HUDEP-2 (cell line): ENCODE measurements at regions not wholly inside any gene's neighbourhood (a gene's known extent, or its start where the extent isn't known, plus 50 kb on each side); places are given as distances from the start of the nearest gene placed in this dataset.

ENCODE experiments used
- DNase-seq, 76 experiments: peaks; one replicate each; lab custom pipeline; 2025; ENCODE audit not compliant: unreplicated experiment in 76 of 76; lab: John Stamatoyannopoulos, UW

GRCh38 chr11:92775003-92775676 is 194.3 kb upstream of the MTNR1B start:
- DNase-seq = no peak

- no peak for DNase-seq
Measured at GRCh38 chr11:92776676-92777075, 192.8 kb upstream of the MTNR1B start.

- DNase-seq = no peak
Measured at GRCh38 chr11:92779746-92780145, 189.7 kb upstream of the MTNR1B start.

DNA sequence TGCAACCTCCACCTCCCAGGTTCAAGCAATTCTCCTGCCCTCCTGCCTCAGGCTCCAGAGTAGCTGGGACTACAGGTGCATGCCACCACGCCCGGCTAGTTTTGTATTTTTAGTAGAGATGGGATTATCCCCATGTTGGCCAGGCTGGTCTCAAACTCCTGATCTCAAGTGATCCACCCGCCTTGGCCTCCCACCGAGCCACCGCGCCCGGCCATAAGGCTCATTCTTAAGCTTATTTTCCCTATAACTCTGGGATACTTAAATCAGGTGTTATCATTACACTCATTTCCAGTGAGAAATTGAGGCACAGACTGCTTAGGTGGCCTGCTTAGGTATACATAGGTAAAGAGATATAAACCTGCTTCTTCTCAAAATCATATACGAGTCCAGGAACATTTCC is 188.3 kb upstream of the MTNR1B start:
- no peak for DNase-seq

GRCh38 chr11:92782806-92783205 is 186.6 kb upstream of the MTNR1B start:
- DNase-seq = no peak

- DNase-seq = no peak
Measured at GRCh38 chr11:92784331-92784730, 185.1 kb upstream of the MTNR1B start.

DNA sequence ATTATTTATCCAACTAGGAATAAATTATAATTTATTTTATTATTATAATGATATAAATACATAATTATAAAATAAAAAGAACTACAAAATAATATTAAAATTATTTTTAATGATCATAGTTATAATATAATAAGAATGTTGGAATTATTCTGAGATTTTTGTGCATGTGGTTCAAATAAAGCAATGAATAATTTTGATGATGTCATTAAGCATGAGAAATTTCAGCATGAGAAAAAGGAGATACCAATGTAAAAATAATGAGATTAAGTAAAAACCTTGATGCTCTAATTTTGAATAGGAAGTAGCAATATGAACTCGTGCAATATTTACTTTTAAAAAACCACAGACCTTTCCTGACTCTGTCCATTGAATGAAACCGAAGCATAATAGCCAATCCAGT is 181.8 kb upstream of the MTNR1B start:
- no peak for DNase-seq

- DNase-seq = no peak
Measured at GRCh38 chr11:92789761-92790160, 179.7 kb upstream of the MTNR1B start.

DNA sequence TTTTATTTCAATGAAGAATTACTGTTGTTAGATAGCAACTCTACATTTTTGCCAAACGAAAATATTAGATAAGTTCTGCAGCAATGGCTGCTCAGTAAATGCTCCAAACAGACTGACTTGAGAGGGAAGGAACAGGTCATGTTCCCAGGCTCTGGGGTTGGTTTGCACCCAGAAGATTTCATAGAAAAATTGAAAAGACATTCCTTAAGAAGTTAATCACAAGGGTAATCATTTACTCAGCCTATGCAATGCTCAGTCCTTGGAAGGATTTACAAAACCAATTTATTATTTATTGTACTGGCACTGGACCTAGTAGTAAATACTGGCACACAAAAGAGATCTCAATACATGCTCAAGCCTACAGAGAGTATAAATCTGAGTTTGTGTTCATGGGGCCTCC is 179.1 kb upstream of the MTNR1B start:
- DNase-seq = no peak

DNA sequence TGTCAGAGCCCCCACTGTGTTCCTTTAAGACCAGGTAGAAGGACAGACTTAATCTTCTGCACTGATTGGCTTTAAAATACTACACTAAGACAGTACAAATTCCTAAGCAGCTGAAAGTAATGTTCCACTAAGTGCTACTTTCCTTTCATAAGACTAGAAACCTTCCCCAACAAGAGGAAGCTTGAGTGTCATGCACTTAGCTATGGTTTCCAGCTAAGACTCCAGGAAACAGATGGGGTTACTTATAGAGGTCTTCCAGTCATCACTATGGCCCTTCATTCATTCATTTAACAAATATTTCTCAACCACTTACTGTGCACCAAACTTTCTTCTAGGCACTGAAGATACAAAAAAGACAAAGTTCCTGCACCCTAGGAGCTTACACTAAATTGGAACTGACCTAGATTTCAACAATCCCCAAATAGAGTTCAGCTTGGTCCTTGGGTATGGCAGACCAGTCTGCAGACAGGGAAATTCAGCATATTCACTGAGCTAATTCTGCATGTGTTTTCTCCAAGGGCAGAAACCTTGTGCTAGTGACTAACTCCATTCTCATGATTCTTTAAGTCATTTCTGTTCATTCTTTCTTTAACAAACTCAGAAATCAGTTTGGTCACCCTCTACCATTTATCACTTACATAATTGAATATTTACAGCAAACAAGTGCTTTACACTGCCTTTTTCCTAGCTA is 178.4 kb upstream of the MTNR1B start:
- no peak for DNase-seq

DNA sequence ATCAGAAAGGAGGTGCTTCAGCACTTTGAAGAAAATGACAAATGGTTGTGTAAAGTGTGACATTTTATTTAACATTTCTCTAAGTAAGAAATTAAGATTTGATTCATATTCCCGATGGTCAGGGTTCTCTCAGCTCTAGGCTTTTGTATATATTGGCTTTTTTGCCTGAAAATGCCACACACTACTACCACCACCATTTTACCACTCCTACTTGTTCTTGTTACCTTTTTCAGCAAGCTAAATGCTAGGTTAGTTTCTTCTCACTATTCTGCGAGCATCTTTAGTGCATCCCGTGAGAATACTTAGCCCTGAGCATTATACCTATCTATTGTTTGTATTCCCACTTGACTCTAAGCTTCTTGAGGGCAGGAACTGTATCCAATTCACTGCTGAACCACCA is 177.6 kb upstream of the MTNR1B start:
- no peak for DNase-seq

- no peak for DNase-seq
Measured at GRCh38 chr11:92793189-92793588, 176.3 kb upstream of the MTNR1B start.

- DNase-seq = no peak
Measured at GRCh38 chr11:92794783-92795182, 174.7 kb upstream of the MTNR1B start.

- no peak for DNase-seq
Measured at GRCh38 chr11:92796744-92797143, 172.7 kb upstream of the MTNR1B start.

DNA sequence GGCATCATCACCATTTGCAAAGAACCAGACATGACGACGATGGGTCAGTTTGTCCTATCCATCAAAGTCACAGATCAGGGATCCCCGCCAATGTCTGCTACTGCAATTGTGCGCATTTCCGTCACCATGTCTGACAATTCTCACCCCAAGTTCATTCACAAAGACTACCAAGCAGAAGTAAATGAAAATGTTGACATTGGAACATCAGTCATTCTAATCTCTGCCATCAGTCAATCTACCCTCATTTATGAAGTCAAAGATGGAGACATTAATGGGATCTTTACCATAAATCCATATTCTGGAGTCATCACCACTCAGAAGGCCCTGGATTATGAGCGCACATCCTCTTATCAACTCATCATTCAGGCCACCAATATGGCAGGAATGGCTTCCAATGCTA is 171.6 kb upstream of the MTNR1B start:
- DNase-seq = no peak

- DNase-seq = no peak
Measured at GRCh38 chr11:92801685-92802084, 167.8 kb upstream of the MTNR1B start.

GRCh38 chr11:92802644-92803043 is 166.8 kb upstream of the MTNR1B start:
- DNase-seq = no peak

GRCh38 chr11:92803391-92803790 is 166.1 kb upstream of the MTNR1B start:
- DNase-seq = no peak

DNA sequence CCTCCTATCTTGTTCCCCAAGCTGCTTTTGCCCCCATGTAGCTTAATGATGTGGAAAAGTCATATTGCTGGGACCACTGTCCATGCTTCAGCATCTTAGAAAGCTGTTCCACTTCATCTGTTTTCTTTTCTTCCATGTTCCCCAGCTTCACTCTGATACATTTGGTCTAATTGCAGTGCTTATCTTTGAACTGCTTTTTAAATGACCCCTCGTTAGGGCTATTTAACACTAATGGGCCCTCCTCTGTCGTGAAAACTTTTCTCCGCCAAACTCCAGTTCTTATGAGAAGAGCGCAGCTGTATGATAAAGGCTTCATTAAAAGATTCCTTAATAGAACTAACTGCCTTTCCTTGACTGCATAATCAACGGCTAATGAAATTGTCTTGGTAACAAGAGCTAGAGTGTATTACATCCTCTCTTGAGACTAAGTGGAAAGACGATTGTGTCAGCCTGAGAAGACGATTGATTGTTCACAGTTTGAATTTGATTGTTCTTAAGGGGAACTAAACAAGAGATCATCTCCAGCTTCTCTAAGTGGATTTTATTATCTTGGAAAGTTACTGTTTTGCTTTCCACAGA is 165.0 kb upstream of the MTNR1B start:
- no peak for DNase-seq

GRCh38 chr11:92808022-92808421 is 161.4 kb upstream of the MTNR1B start:
- no peak for DNase-seq

- no peak for DNase-seq
Measured at GRCh38 chr11:92810423-92811064, 158.9 kb upstream of the MTNR1B start.

- DNase-seq = no peak
Measured at GRCh38 chr11:92811341-92811740, 158.1 kb upstream of the MTNR1B start.
